HepG2 (cell line): ENCODE measurements at regions not wholly inside any gene's neighbourhood (a gene's known extent, or its start where the extent isn't known, plus 50 kb on each side); places are given as distances from the start of the nearest gene placed in this dataset.

Experiments used
- ATAC-seq: fragments of 200-7000 bp; cut with Tn5 transposase; 3 replicates; pipeline ENCODE4 v1.9.1; 2020; ENCODE audit warnings: mild to moderate bottlenecking, moderate library complexity
- BruUV-seq: library from RNA; stranded (reverse); fragments of 400-500 nt; replicated peaks from 2 replicates; lab custom pipeline; 2021; lab: Mats Ljungman, UMichigan
- CTCF ChIA-PET: fragments of 300-600 bp; formaldehyde crosslinking; extraction: SDS; loops from one replicate; lab custom pipeline; 2021; ENCODE audit warnings: low total read pairs, inconsistent platforms, low intra/inter-chr PET ratio; lab: Yijun Ruan, JAX
- POLR2A ChIA-PET: fragments of 350-600 bp; sonication (Branson Sonifier 250); formaldehyde crosslinking; loops from one replicate; lab custom pipeline; 2020; ENCODE audit warnings: antibody characterized with exemption, inconsistent platforms; lab: Yijun Ruan, JAX
- DNase-seq: peaks from one replicate; pipeline ENCODE4 v3.0.0-alpha.2; 2015; ENCODE audit warnings: low spot score
- FAIRE-seq: peaks from 3 replicates; lab custom pipeline; 2011; peaks lifted over from hg19 to GRCh38; lab: Jason Lieb, UNC
- H2AFZ ChIP-seq: one replicate; pipeline ENCODE4 v1.6.1; 2011; ENCODE audit warnings: low read length, inconsistent platforms
- H3K27ac ChIP-seq: fragments of 300-600 bp; 3 replicates; pipeline ENCODE4 v1.8.0; 2011; ENCODE audit warnings: mixed run types, mild to moderate bottlenecking, mixed read lengths, low read length, inconsistent platforms; ENCODE audit not compliant: insufficient read depth; ENCODE audit errors: extremely low read length
- H3K27me3 ChIP-seq, 2 experiments: fragments of 200-600 bp in 1 of 2; 2 replicates in 1 of 2; 3 replicates in 1 of 2; pipeline versions ENCODE4 v1.6.0 to v1.8.0; 2011; ENCODE audit warnings: low read length in 2 of 2, mild to moderate bottlenecking in 2 of 2, moderate library complexity in 2 of 2, inconsistent platforms in 1 of 2; ENCODE audit not compliant: insufficient read depth in 2 of 2, control insufficient read depth in 1 of 2
- H3K36me3 ChIP-seq, 2 experiments: fragments of 200-600 bp in 1 of 2; replicated peaks in 1 of 2; 2 replicates in 1 of 2; 3 replicates in 1 of 2; pipeline versions ENCODE4 v1.5.1 to v1.8.0; 2011; ENCODE audit warnings: low read length in 2 of 2, inconsistent platforms in 1 of 2; ENCODE audit not compliant: insufficient read depth in 2 of 2, control insufficient read depth in 1 of 2
- H3K4me1 ChIP-seq: 2 replicates; pipeline ENCODE4 v1.5.1; 2012; ENCODE audit warnings: low read length, inconsistent platforms; ENCODE audit not compliant: insufficient read depth
- H3K4me2 ChIP-seq: 2 replicates; pipeline ENCODE4 v1.6.0; 2011; ENCODE audit warnings: low read depth, low read length, inconsistent platforms
- H3K4me3 ChIP-seq, 3 experiments: fragments of 200-600 bp in 1 of 3; sonication (generic), shearing (Covaris generic) in 1 of 3; replicated peaks in 1 of 3; 2 replicates each; pipeline ENCODE4 v1.5.1; 2011 to 2016; ENCODE audit warnings: low read length in 3 of 3, inconsistent platforms in 2 of 3, low read depth in 2 of 3, mild to moderate bottlenecking in 2 of 3, control low read depth in 1 of 3, mixed read lengths in 1 of 3; ENCODE audit not compliant: insufficient read depth in 1 of 3
- H3K79me2 ChIP-seq: one replicate; pipeline ENCODE4 v1.6.1; 2011; ENCODE audit warnings: low read length, inconsistent platforms; ENCODE audit not compliant: insufficient read depth
- H3K9ac ChIP-seq: 2 replicates; pipeline ENCODE4 v1.6.0; 2011; ENCODE audit warnings: mild to moderate bottlenecking, low read depth, low read length, inconsistent platforms; ENCODE audit not compliant: insufficient read depth
- H3K9me3 ChIP-seq: 2 replicates; pipeline ENCODE4 v1.5.1; 2012; ENCODE audit warnings: mild to moderate bottlenecking, low read length
- H4K20me1 ChIP-seq: 2 replicates; pipeline ENCODE4 v1.6.0; 2011; ENCODE audit warnings: inconsistent platforms, mild to moderate bottlenecking, low read length, moderate library complexity; ENCODE audit not compliant: insufficient read depth
- KDM2A ChIP-seq: sonication (generic); formaldehyde crosslinking; IDR thresholded peaks from 2 replicates; pipeline ENCODE4 v1.4.0; 2020; ENCODE audit warnings: low read depth, missing genetic modification reagents, borderline replicate concordance
- KDM5A ChIP-seq: fragments of 200-600 bp; sonication (generic); IDR thresholded peaks from 2 replicates; pipeline ENCODE4 v1.7.0; 2018; ENCODE audit warnings: antibody characterized with exemption, mild to moderate bottlenecking, low read length, borderline replicate concordance
- MLLT10 ChIP-seq: sonication (generic); formaldehyde crosslinking; IDR thresholded peaks from 2 replicates; pipeline ENCODE4 v1.4.0; 2020; ENCODE audit warnings: missing genetic modification reagents
- NR2F1 ChIP-seq, 2 experiments: fragments of 450-650 bp in 1 of 2; formaldehyde crosslinking in 1 of 2; IDR thresholded peaks; 2 replicates each; pipeline versions ENCODE4 v1.5.0 to v1.6.1; 2016 to 2020; ENCODE audit warnings: mild to moderate bottlenecking in 1 of 2, missing compliant biosample characterization in 1 of 2, missing genetic modification reagents in 1 of 2, moderate library complexity in 1 of 2
- ZFYVE20 ChIP-seq: sonication (generic); formaldehyde crosslinking; IDR thresholded peaks from 2 replicates; pipeline ENCODE4 v1.8.0; 2023; ENCODE audit warnings: low read depth, mild to moderate bottlenecking, moderate library complexity, missing genetic modification reagents, borderline replicate concordance
- ZNF674 ChIP-seq: sonication (generic); formaldehyde crosslinking; IDR thresholded peaks from 2 replicates; pipeline ENCODE4 v1.5.0; 2020; ENCODE audit warnings: low read depth, mild to moderate bottlenecking, missing genetic modification reagents
- WGBS: methylation state at CpG from one replicate; pipeline ENCODE4 v1.1.6; 2017; ENCODE audit warnings: low lambda C conversion rate; 5-methylcytosine and 5-hydroxymethylcytosine counted together
- in situ Hi-C: cut with HindIII; loops from 2 replicates; pipeline ENCODE4 v1.10.0; 2017; ENCODE audit warnings: low pct_unique_long_range_greater_than_20kb; ENCODE audit not compliant: extremely low pct_ligation_motif_present
- intact Hi-C: fragments of 100-400 bp; cut with micrococcal nuclease; formaldehyde crosslinking; loops from one replicate; pipeline ENCODE4 v1.10.0; 2022; ENCODE audit not compliant: unreplicated experiment
- TF ChIP-seq, protein P1 (sequence below): IDR thresholded peaks from 2 replicates; pipeline ENCODE4 v1.6.1; 2016; ENCODE audit warnings: low read depth
- TF ChIP-seq, protein P2 (sequence below): IDR thresholded peaks from 2 replicates; pipeline ENCODE4 v1.6.1; 2016; ENCODE audit warnings: low read depth, missing genetic modification reagents, missing compliant biosample characterization
- TF ChIP-seq, protein P3 (sequence below): sonication (generic); formaldehyde crosslinking; IDR thresholded peaks from 2 replicates; pipeline ENCODE4 v1.5.0; 2020; ENCODE audit warnings: mild to moderate bottlenecking, missing genetic modification reagents, borderline replicate concordance

DNA sequence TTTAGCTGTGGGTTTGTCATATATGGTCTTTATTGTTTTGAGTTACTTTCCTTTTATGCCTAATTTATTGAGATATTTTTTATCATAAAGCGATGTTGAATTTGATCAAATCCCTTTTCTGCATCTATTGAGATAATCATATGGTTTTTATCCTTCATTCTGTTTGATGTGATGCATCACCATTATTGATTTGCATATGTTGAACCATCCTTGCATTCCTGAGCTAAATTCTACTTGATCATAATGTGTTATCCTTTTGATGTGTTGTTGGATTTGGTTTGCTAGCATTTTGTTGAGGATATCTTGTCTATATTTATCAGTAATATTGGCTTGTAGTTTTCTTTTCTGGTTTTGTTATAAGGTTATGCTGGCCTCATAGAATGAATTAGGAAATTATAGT, 308.5 kb downstream of the ADCYAP1 start:
- intact Hi-C loops: no loop called here
- in situ Hi-C loops: no loop called here
- Histone ChIP-seq H3K27me3 (no peaks in the 10 kb centered on the region), H3K4me2 (no peak overlapping the region), H4K20me1 (no peaks in the 10 kb centered on the region), H3K9me3 (no peaks in the 10 kb centered on the region; the same call in 1 of the 2 replicates), H3K79me2 (no peaks in the 10 kb centered on the region), H3K27ac (no peak overlapping the region), H3K4me1 (no peaks in the 10 kb centered on the region), H3K4me3 (no peak overlapping the region), H2AFZ (no peak overlapping the region), H3K36me3 (no peaks in the 10 kb centered on the region), H3K9ac (no peak overlapping the region)
- no peak for ATAC-seq
- no TSS peak for BruUV-seq
- WGBS: 20% methylated on average over 1 of the region's 1 CpG
- ChIA-PET POLR2A (no interaction called here), CTCF (no interaction called here)
- FAIRE-seq: no peak
- TF ChIP-seq MLLT10 (CRISPR knock-in tag) (no peak), KDM2A (CRISPR knock-in tag) (no peak)
- TF ChIP-seq, protein P1, sequence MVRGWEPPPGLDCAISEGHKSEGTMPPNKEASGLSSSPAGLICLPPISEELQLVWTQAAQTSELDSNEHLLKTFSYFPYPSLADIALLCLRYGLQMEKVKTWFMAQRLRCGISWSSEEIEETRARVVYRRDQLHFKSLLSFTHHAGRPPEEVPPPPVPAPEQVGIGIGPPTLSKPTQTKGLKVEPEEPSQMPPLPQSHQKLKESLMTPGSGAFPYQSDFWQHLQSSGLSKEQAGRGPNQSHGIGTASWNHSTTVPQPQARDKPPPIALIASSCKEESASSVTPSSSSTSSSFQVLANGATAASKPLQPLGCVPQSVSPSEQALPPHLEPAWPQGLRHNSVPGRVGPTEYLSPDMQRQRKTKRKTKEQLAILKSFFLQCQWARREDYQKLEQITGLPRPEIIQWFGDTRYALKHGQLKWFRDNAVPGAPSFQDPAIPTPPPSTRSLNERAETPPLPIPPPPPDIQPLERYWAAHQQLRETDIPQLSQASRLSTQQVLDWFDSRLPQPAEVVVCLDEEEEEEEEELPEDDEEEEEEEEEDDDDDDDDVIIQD (CRISPR knock-in tag): no peak
- no peak for DNase-seq

DNA sequence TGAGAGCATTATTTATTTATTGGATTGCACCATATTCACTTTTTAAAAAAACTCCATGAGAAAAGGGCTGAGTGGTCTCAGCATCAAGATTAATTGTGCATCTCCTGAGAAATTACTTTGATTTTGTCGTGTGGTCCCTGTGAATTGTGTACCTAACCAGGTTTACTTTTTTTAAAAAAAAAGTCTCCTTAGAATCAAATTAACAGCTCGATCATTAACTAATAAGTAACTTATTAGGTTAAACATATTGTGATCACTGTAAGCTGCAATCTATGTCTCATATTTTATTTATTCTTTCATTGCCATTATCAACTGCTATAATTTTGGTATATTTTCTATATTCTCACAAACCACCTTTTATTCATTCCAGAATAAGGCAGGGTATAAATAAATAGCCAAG, 318.2 kb downstream of the ADCYAP1 start:
- Histone ChIP-seq H3K79me2 (no peaks in the 10 kb centered on the region), H3K27me3 (no peaks in the 10 kb centered on the region), H3K9ac (no peak overlapping the region), H2AFZ (no peak overlapping the region), H3K4me1 (no peaks in the 10 kb centered on the region), H3K27ac (no peak overlapping the region), H3K4me3 (no peak overlapping the region), H3K9me3 (no peaks in the 10 kb centered on the region), H3K4me2 (no peak overlapping the region), H4K20me1 (no peaks in the 10 kb centered on the region), H3K36me3 (no peaks in the 10 kb centered on the region)
- WGBS: 0% methylated on average over 2 of the region's 2 CpGs
- no peak for FAIRE-seq
- no peak for ATAC-seq
- in situ Hi-C loops: no loop called here
- ChIA-PET POLR2A (no interaction called here), CTCF (no interaction called here)
- BruUV-seq: no TSS peak
- intact Hi-C loops: no loop called here
- no peak for DNase-seq
- no peak for TF ChIP-seq ZFYVE20
- no peak for TF ChIP-seq NR2F1 (CRISPR knock-in tag; IDR thresholded peaks at IDR 0.05)
- TF ChIP-seq, protein P2, sequence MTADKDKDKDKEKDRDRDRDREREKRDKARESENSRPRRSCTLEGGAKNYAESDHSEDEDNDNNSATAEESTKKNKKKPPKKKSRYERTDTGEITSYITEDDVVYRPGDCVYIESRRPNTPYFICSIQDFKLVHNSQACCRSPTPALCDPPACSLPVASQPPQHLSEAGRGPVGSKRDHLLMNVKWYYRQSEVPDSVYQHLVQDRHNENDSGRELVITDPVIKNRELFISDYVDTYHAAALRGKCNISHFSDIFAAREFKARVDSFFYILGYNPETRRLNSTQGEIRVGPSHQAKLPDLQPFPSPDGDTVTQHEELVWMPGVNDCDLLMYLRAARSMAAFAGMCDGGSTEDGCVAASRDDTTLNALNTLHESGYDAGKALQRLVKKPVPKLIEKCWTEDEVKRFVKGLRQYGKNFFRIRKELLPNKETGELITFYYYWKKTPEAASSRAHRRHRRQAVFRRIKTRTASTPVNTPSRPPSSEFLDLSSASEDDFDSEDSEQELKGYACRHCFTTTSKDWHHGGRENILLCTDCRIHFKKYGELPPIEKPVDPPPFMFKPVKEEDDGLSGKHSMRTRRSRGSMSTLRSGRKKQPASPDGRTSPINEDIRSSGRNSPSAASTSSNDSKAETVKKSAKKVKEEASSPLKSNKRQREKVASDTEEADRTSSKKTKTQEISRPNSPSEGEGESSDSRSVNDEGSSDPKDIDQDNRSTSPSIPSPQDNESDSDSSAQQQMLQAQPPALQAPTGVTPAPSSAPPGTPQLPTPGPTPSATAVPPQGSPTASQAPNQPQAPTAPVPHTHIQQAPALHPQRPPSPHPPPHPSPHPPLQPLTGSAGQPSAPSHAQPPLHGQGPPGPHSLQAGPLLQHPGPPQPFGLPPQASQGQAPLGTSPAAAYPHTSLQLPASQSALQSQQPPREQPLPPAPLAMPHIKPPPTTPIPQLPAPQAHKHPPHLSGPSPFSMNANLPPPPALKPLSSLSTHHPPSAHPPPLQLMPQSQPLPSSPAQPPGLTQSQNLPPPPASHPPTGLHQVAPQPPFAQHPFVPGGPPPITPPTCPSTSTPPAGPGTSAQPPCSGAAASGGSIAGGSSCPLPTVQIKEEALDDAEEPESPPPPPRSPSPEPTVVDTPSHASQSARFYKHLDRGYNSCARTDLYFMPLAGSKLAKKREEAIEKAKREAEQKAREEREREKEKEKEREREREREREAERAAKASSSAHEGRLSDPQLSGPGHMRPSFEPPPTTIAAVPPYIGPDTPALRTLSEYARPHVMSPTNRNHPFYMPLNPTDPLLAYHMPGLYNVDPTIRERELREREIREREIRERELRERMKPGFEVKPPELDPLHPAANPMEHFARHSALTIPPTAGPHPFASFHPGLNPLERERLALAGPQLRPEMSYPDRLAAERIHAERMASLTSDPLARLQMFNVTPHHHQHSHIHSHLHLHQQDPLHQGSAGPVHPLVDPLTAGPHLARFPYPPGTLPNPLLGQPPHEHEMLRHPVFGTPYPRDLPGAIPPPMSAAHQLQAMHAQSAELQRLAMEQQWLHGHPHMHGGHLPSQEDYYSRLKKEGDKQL (CRISPR knock-in tag): no peak
- TF ChIP-seq, protein P3, sequence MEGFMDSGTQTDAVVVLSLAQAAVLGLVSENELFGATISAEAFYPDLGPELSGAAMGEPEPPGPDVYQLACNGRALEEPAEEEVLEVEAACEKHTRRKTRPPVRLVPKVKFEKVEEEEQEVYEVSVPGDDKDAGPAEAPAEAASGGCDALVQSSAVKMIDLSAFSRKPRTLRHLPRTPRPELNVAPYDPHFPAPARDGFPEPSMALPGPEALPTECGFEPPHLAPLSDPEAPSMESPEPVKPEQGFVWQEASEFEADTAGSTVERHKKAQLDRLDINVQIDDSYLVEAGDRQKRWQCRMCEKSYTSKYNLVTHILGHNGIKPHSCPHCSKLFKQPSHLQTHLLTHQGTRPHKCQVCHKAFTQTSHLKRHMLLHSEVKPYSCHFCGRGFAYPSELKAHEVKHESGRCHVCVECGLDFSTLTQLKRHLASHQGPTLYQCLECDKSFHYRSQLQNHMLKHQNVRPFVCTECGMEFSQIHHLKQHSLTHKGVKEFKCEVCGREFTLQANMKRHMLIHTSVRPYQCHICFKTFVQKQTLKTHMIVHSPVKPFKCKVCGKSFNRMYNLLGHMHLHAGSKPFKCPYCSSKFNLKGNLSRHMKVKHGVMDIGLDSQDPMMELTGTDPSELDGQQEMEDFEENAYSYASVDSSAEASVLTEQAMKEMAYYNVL (CRISPR knock-in tag): no peak
- TF ChIP-seq ZNF674 (CRISPR knock-in tag): no peak
- TF ChIP-seq KDM5A: no peak
